Muscle of leg (tissue), 3 donors: ENCODE measurements at regions not wholly inside any gene's neighbourhood (a gene's known extent, or its start where the extent isn't known, plus 50 kb on each side); places are given as distances from the start of the nearest gene placed in this dataset.
A peak's percentile ranks its signal among the peaks of the same experiment; 100 is the strongest.

Experiments
- DNase-seq: peaks from one replicate; pipeline ENCODE4 v3.0.0; 2013
- H3K27ac ChIP-seq: one replicate; pipeline ENCODE4 v1.5.1; 2013; ENCODE audit warnings: mild to moderate bottlenecking, low read length, control low read depth
- H3K27me3 ChIP-seq: one replicate; pipeline ENCODE4 v1.6.1; 2013; ENCODE audit warnings: low read length; ENCODE audit not compliant: control insufficient read depth, insufficient read depth
- H3K36me3 ChIP-seq: one replicate; pipeline ENCODE4 v1.6.1; 2013; ENCODE audit warnings: low read length; ENCODE audit not compliant: control insufficient read depth, insufficient read depth
- H3K4me1 ChIP-seq: one replicate; pipeline ENCODE4 v1.6.1; 2013; ENCODE audit warnings: low read length; ENCODE audit not compliant: control insufficient read depth, insufficient read depth
- H3K4me3 ChIP-seq: one replicate; pipeline ENCODE4 v1.5.1; 2013; ENCODE audit warnings: low read length, control low read depth
- H3K9me3 ChIP-seq: replicated peaks from 2 replicates; pipeline ENCODE4 v1.6.1; 2013; ENCODE audit warnings: low read depth, low read length; ENCODE audit not compliant: control insufficient read depth
- WGBS: methylation state at CpG from one replicate; pipeline ENCODE4 v1.1.5; 2013; ENCODE audit warnings: missing lambda C conversion rate; ENCODE audit not compliant: insufficient coverage; 5-methylcytosine and 5-hydroxymethylcytosine counted together

- no peaks in the 10 kb centered on the region for H3K27me3 ChIP-seq
- H3K36me3 ChIP-seq = no peaks in the 10 kb centered on the region
- WGBS = no CpG with 5 or more reads among the region's 1 CpG
Observed at GRCh38 chr4:29680644-29681043, 1039.5 kb upstream of the PCDH7 start.

GRCh38 chr4:29704059-29704458, 1016.1 kb upstream of the PCDH7 start:
- no peak for DNase-seq
- Histone ChIP-seq H3K9me3 (peaks cover 2% of the 10 kb centered on the region), H3K27me3 (no peaks in the 10 kb centered on the region), H3K27ac (no peak overlapping the region), H3K36me3 (no peaks in the 10 kb centered on the region), H3K4me3 (no peak overlapping the region), H3K4me1 (no peaks in the 10 kb centered on the region)
- WGBS = no CpG with 5 or more reads among the region's 2 CpGs

More at GRCh38 chr4:29680644-29681043, 1039.5 kb upstream of the PCDH7 start:
- Histone ChIP-seq H3K9me3 (no peaks in the 10 kb centered on the region), H3K27ac (no peak overlapping the region), H3K4me3 (no peak overlapping the region), H3K4me1 (no peaks in the 10 kb centered on the region)
- no peak for DNase-seq

GRCh38 chr4:29708473-29708872, 1011.7 kb upstream of the PCDH7 start:
- Histone ChIP-seq H3K4me3 (no peak overlapping the region), H3K36me3 (no peaks in the 10 kb centered on the region), H3K27me3 (no peaks in the 10 kb centered on the region), H3K27ac (no peak overlapping the region), H3K4me1 (no peaks in the 10 kb centered on the region), H3K9me3 (peaks cover 2% of the 10 kb centered on the region)
- DNase-seq = peak; percentile 21
- WGBS = 75% methylated on average over 2 of the region's 3 CpGs

GRCh38 chr4:29710519-29710918, 1009.6 kb upstream of the PCDH7 start:
- no peaks in the 10 kb centered on the region for H3K27me3 ChIP-seq
- no CpG with 5 or more reads among the region's 1 CpG for WGBS
- H3K9me3 ChIP-seq = peaks cover 2% of the 10 kb centered on the region
- H3K4me3 ChIP-seq = no peak overlapping the region
- no peaks in the 10 kb centered on the region for H3K4me1 ChIP-seq
- no peaks in the 10 kb centered on the region for H3K36me3 ChIP-seq
- DNase-seq = no peak
- H3K27ac ChIP-seq = no peak overlapping the region

- no CpG with 5 or more reads among the region's 2 CpGs for WGBS
- Histone ChIP-seq H3K36me3 (no peaks in the 10 kb centered on the region), H3K27ac (no peak overlapping the region), H3K9me3 (peaks cover 2% of the 10 kb centered on the region), H3K4me3 (no peak overlapping the region), H3K4me1 (no peaks in the 10 kb centered on the region), H3K27me3 (no peaks in the 10 kb centered on the region)
- no peak for DNase-seq
Observed at GRCh38 chr4:29711226-29711625, 1008.9 kb upstream of the PCDH7 start.

- Histone ChIP-seq H3K27ac (no peak overlapping the region), H3K9me3 (no peaks in the 10 kb centered on the region), H3K4me3 (no peak overlapping the region), H3K27me3 (no peaks in the 10 kb centered on the region), H3K4me1 (no peaks in the 10 kb centered on the region), H3K36me3 (no peaks in the 10 kb centered on the region)
- WGBS = no CpG with 5 or more reads among the region's 10 CpGs
- DNase-seq = no peak
Observed at GRCh38 chr4:29717287-29718057, 1002.7 kb upstream of the PCDH7 start.

GRCh38 chr4:29718136-29718535, 1002.0 kb upstream of the PCDH7 start:
- Histone ChIP-seq H3K27ac (no peak overlapping the region), H3K4me3 (no peak overlapping the region), H3K27me3 (no peaks in the 10 kb centered on the region), H3K36me3 (no peaks in the 10 kb centered on the region), H3K9me3 (no peaks in the 10 kb centered on the region), H3K4me1 (no peaks in the 10 kb centered on the region)
- no peak for DNase-seq

- H3K4me1 ChIP-seq = no peaks in the 10 kb centered on the region
- no peaks in the 10 kb centered on the region for H3K36me3 ChIP-seq
- H3K27me3 ChIP-seq = no peaks in the 10 kb centered on the region
- H3K4me3 ChIP-seq = no peak overlapping the region
- no peak overlapping the region for H3K27ac ChIP-seq
- WGBS = no CpG with 5 or more reads among the region's 6 CpGs
- no peak for DNase-seq
- H3K9me3 ChIP-seq = no peaks in the 10 kb centered on the region
Observed at GRCh38 chr4:29722253-29722652, 997.9 kb upstream of the PCDH7 start.

- DNase-seq = no peak
- Histone ChIP-seq H3K27me3 (no peaks in the 10 kb centered on the region), H3K27ac (no peak overlapping the region), H3K4me3 (no peak overlapping the region), H3K4me1 (no peaks in the 10 kb centered on the region), H3K9me3 (no peaks in the 10 kb centered on the region), H3K36me3 (no peaks in the 10 kb centered on the region)
- 40% methylated on average over 1 of the region's 3 CpGs for WGBS
Observed at GRCh38 chr4:29726938-29727337, 993.2 kb upstream of the PCDH7 start.

- H3K4me1 ChIP-seq = peaks cover 3% of the 10 kb centered on the region
- H3K27ac ChIP-seq = no peak overlapping the region
- no peaks in the 10 kb centered on the region for H3K36me3 ChIP-seq
- no peaks in the 10 kb centered on the region for H3K27me3 ChIP-seq
- WGBS = no CpG with 5 or more reads among the region's 8 CpGs
- no peaks in the 10 kb centered on the region for H3K9me3 ChIP-seq
- H3K4me3 ChIP-seq = no peak overlapping the region
- peak; percentile 73 for DNase-seq
Observed at GRCh38 chr4:29734343-29735213, 985.6 kb upstream of the PCDH7 start.
